GM23338 (cell line): ENCODE measurements at regions not wholly inside any gene's neighbourhood (a gene's known extent, or its start where the extent isn't known, plus 50 kb on each side); places are given as distances from the start of the nearest gene placed in this dataset.

Experiments used
- EZH2phosphoT487 ChIP-seq: fragments of 200-600 bp; sonication (generic); IDR thresholded peaks from one replicate; pipeline ENCODE4 v1.8.1; 2018; ENCODE audit warnings: antibody characterized with exemption; ENCODE audit not compliant: unreplicated experiment
- TF ChIP-seq, protein P1 (sequence below), 2 experiments: fragments of 200-600 bp in 1 of 2; sonication (generic) in 1 of 2; conservative IDR thresholded peaks; 2 replicates each; pipeline versions ENCODE4 v1.5.1 to v1.6.1; 2016 to 2017; ENCODE audit warnings: antibody characterized with exemption in 2 of 2, low read depth in 2 of 2, mild to moderate bottlenecking in 2 of 2, moderate library complexity in 1 of 2
- TF ChIP-seq, protein P2 (sequence below): fragments of 250-450 bp; sonication (Bioruptor Pico); IDR thresholded peaks from 2 replicates; pipeline ENCODE4 v1.5.0; 2020; ENCODE audit warnings: mild to moderate bottlenecking, moderate library complexity

DNA sequence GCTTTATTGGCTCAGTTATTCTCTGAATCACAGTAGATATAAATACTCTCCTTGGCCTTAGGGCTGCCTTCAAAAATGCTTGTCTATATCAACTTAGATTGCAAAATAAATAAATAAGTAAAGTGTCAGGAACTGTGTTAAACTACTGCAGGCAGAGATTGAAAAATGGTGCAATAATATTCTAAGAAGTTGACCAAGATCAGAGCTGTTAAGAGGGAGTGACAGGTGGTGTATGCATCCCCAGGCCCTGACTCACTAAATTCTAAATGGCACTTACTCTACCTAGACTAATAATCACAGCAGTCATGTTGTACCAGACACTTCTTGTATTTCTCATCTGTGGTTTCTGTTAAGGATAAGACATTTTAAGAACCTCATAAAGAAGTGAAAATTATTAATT is 235.1 kb upstream of the SPOCK3 start:
- TF ChIP-seq, protein P1, sequence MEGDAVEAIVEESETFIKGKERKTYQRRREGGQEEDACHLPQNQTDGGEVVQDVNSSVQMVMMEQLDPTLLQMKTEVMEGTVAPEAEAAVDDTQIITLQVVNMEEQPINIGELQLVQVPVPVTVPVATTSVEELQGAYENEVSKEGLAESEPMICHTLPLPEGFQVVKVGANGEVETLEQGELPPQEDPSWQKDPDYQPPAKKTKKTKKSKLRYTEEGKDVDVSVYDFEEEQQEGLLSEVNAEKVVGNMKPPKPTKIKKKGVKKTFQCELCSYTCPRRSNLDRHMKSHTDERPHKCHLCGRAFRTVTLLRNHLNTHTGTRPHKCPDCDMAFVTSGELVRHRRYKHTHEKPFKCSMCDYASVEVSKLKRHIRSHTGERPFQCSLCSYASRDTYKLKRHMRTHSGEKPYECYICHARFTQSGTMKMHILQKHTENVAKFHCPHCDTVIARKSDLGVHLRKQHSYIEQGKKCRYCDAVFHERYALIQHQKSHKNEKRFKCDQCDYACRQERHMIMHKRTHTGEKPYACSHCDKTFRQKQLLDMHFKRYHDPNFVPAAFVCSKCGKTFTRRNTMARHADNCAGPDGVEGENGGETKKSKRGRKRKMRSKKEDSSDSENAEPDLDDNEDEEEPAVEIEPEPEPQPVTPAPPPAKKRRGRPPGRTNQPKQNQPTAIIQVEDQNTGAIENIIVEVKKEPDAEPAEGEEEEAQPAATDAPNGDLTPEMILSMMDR (conservative IDR thresholded peaks at IDR 0.05; ENCODE audit: low read depth in 2 of 2), result no peak
- TF ChIP-seq EZH2phosphoT487, result no peak
- TF ChIP-seq, protein P2, sequence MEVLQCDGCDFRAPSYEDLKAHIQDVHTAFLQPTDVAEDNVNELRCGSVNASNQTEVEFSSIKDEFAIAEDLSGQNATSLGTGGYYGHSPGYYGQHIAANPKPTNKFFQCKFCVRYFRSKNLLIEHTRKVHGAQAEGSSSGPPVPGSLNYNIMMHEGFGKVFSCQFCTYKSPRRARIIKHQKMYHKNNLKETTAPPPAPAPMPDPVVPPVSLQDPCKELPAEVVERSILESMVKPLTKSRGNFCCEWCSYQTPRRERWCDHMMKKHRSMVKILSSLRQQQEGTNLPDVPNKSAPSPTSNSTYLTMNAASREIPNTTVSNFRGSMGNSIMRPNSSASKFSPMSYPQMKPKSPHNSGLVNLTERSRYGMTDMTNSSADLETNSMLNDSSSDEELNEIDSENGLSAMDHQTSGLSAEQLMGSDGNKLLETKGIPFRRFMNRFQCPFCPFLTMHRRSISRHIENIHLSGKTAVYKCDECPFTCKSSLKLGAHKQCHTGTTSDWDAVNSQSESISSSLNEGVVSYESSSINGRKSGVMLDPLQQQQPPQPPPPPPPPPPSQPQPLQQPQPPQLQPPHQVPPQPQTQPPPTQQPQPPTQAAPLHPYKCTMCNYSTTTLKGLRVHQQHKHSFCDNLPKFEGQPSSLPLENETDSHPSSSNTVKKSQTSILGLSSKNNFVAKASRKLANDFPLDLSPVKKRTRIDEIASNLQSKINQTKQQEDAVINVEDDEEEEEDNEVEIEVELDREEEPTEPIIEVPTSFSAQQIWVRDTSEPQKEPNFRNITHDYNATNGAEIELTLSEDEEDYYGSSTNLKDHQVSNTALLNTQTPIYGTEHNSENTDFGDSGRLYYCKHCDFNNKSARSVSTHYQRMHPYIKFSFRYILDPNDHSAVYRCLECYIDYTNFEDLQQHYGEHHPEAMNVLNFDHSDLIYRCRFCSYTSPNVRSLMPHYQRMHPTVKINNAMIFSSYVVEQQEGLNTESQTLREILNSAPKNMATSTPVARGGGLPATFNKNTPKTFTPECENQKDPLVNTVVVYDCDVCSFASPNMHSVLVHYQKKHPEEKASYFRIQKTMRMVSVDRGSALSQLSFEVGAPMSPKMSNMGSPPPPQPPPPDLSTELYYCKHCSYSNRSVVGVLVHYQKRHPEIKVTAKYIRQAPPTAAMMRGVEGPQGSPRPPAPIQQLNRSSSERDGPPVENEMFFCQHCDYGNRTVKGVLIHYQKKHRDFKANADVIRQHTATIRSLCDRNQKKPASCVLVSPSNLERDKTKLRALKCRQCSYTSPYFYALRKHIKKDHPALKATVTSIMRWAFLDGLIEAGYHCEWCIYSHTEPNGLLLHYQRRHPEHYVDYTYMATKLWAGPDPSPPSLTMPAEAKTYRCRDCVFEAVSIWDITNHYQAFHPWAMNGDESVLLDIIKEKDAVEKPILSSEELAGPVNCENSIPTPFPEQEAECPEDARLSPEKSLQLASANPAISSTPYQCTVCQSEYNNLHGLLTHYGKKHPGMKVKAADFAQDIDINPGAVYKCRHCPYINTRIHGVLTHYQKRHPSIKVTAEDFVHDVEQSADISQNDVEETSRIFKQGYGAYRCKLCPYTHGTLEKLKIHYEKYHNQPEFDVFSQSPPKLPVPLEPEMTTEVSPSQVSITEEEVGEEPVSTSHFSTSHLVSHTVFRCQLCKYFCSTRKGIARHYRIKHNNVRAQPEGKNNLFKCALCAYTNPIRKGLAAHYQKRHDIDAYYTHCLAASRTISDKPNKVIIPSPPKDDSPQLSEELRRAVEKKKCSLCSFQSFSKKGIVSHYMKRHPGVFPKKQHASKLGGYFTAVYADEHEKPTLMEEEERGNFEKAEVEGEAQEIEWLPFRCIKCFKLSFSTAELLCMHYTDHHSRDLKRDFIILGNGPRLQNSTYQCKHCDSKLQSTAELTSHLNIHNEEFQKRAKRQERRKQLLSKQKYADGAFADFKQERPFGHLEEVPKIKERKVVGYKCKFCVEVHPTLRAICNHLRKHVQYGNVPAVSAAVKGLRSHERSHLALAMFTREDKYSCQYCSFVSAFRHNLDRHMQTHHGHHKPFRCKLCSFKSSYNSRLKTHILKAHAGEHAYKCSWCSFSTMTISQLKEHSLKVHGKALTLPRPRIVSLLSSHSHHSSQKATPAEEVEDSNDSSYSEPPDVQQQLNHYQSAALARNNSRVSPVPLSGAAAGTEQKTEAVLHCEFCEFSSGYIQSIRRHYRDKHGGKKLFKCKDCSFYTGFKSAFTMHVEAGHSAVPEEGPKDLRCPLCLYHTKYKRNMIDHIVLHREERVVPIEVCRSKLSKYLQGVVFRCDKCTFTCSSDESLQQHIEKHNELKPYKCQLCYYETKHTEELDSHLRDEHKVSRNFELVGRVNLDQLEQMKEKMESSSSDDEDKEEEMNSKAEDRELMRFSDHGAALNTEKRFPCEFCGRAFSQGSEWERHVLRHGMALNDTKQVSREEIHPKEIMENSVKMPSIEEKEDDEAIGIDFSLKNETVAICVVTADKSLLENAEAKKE (CRISPR knock-in tag), result no peak
